ENCODE measurements at regions not wholly inside any gene's neighbourhood (a gene's known extent, or its start where the extent isn't known, plus 50 kb on each side); places are given as distances from the start of the nearest gene placed in this dataset.

GRCh38 chr2:222039821-222040220 is 259.0 kb downstream of the PAX3 start:
- no peak overlapping the region for H3K27ac ChIP-seq (ENCODE audit: low read depth, low read length)
- intact Hi-C loops (cut with micrococcal nuclease), result loop anchor here (5.0 kb wide), 1 partner anchor 522 kb away; no protein-coding TSS in a partner anchor
- no peak overlapping the region for H3K4me3 ChIP-seq (replicated peaks in 1 of 2; ENCODE audit: low read depth in 1 of 2, low read length in 2 of 2)
- H3K9me2 ChIP-seq (ENCODE audit: insufficient read depth), result no peaks in the 10 kb centered on the region
- H3K36me3 ChIP-seq (ENCODE audit: control insufficient read depth in 1 of 2, insufficient read depth in 2 of 2, low read length in 2 of 2), result no peaks in the 10 kb centered on the region
- no peaks in the 10 kb centered on the region for H3K9me3 ChIP-seq (ENCODE audit: control insufficient read depth in 1 of 2, insufficient read depth in 1 of 2, low read depth in 1 of 2, low read length in 2 of 2)
- no peaks in the 10 kb centered on the region for H4K20me1 ChIP-seq (ENCODE audit: insufficient read depth)
- no peak overlapping the region for H3K9ac ChIP-seq (ENCODE audit: low read length)
- peaks cover 14% of the 10 kb centered on the region; the same call in 1 of the 2 replicates for H3K27me3 ChIP-seq (ENCODE audit: insufficient read depth, low read length)
- H3K4me1 ChIP-seq (ENCODE audit: control insufficient read depth in 1 of 2, insufficient read depth in 2 of 2, low read length in 2 of 2), result no peaks in the 10 kb centered on the region
- no TSS peak for BruUV-seq (replicated peaks)
- no peak overlapping the region for H2AFZ ChIP-seq (ENCODE audit: low read depth, low read length, poor library complexity, severe bottlenecking)
- no peaks in the 10 kb centered on the region for H3K79me2 ChIP-seq (ENCODE audit: insufficient read depth, low read length)
- no peak for DNase-seq (ENCODE audit: low read depth, low spot score)
- H3K4me2 ChIP-seq (ENCODE audit: low read length), result no peak overlapping the region
- ChIA-PET POLR2A (no interaction called here), CTCF (interaction anchor here (1.8 to 3.9 kb wide), 3 partner anchors 11 to 15 kb away, joined by 9 to 48 read pairs (median 15); no protein-coding TSS in a partner anchor), RAD21 (ENCODE audit: low non-redundant PET in 1 of 2, low total read pairs in 2 of 2, uncharacterized antibody in 2 of 2, unreplicated experiment in 2 of 2) (no interaction called here)
- TF ChIP-seq, protein P1, sequence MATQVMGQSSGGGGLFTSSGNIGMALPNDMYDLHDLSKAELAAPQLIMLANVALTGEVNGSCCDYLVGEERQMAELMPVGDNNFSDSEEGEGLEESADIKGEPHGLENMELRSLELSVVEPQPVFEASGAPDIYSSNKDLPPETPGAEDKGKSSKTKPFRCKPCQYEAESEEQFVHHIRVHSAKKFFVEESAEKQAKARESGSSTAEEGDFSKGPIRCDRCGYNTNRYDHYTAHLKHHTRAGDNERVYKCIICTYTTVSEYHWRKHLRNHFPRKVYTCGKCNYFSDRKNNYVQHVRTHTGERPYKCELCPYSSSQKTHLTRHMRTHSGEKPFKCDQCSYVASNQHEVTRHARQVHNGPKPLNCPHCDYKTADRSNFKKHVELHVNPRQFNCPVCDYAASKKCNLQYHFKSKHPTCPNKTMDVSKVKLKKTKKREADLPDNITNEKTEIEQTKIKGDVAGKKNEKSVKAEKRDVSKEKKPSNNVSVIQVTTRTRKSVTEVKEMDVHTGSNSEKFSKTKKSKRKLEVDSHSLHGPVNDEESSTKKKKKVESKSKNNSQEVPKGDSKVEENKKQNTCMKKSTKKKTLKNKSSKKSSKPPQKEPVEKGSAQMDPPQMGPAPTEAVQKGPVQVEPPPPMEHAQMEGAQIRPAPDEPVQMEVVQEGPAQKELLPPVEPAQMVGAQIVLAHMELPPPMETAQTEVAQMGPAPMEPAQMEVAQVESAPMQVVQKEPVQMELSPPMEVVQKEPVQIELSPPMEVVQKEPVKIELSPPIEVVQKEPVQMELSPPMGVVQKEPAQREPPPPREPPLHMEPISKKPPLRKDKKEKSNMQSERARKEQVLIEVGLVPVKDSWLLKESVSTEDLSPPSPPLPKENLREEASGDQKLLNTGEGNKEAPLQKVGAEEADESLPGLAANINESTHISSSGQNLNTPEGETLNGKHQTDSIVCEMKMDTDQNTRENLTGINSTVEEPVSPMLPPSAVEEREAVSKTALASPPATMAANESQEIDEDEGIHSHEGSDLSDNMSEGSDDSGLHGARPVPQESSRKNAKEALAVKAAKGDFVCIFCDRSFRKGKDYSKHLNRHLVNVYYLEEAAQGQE (IDR thresholded peaks at IDR 0.05; ENCODE audit: low read depth), result no peak
- TF ChIP-seq YY1 (IDR thresholded peaks at IDR 0.05; ENCODE audit: extremely low read depth, insufficient replicate concordance, low read depth, low read length), result no peak
- no peak for TF ChIP-seq EZH2 (IDR thresholded peaks at IDR 0.05)
- TF ChIP-seq CEBPB (IDR thresholded peaks at IDR 0.05; ENCODE audit: low read depth), result no peak
- no peak for TF ChIP-seq POLR2AphosphoS5 (IDR thresholded peaks at IDR 0.05; ENCODE audit: low read depth, low read length)
- TF ChIP-seq EZH2phosphoT487 (IDR thresholded peaks at IDR 0.05; ENCODE audit: borderline replicate concordance), result no peak
- no peak for TF ChIP-seq SRF (IDR thresholded peaks at IDR 0.05; ENCODE audit: low read depth)
- TF ChIP-seq, protein P2, sequence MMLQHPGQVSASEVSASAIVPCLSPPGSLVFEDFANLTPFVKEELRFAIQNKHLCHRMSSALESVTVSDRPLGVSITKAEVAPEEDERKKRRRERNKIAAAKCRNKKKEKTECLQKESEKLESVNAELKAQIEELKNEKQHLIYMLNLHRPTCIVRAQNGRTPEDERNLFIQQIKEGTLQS (IDR thresholded peaks at IDR 0.05), result no peak
- ATAC-seq, result no peak

Data from HCT116 (cell line).